Left lung (tissue), 4 donors: ENCODE measurements at regions not wholly inside any gene's neighbourhood (a gene's known extent, or its start where the extent isn't known, plus 50 kb on each side); places are given as distances from the start of the nearest gene placed in this dataset.

Source experiments
- ATAC-seq: fragments of 200-7000 bp; cut with Tn5 transposase; one replicate; pipeline ENCODE4 v1.9.1; 2020; ENCODE audit warnings: moderate library complexity
- DNase-seq, 4 donors: peaks; one replicate each; pipeline ENCODE4 v3.0.0-alpha.2; 2013 to 2020
- H3K27ac ChIP-seq, 2 donors: fragments of 200-600 bp; sonication (generic) in 1 of 2; one replicate each; pipeline versions ENCODE4 v1.5.0 to v1.8.0; 2020 to 2021
- H3K27me3 ChIP-seq, 2 donors: fragments of 200-600 bp; sonication (generic) in 1 of 2; one replicate each; pipeline versions ENCODE4 v1.5.0 to v1.8.0; 2020 to 2021
- H3K36me3 ChIP-seq, 2 donors: fragments of 200-600 bp; sonication (generic) in 1 of 2; one replicate each; pipeline versions ENCODE4 v1.5.0 to v1.8.0; 2020 to 2021
- H3K4me1 ChIP-seq, 2 donors: fragments of 200-600 bp; one replicate each; pipeline ENCODE4 v1.8.0; 2021
- H3K4me3 ChIP-seq, 2 donors: fragments of 200-600 bp; sonication (generic) in 1 of 2; one replicate each; pipeline versions ENCODE4 v1.5.0 to v1.8.0; 2020 to 2021; ENCODE audit warnings: mild to moderate bottlenecking in 1 of 2
- H3K9me3 ChIP-seq, 2 donors: fragments of 200-600 bp; sonication (generic) in 1 of 2; one replicate each; pipeline versions ENCODE4 v1.5.0 to v1.8.0; 2020 to 2021
- intact Hi-C, 2 donors: fragments of 100-400 bp; cut with DNase I; formaldehyde crosslinking; loops; one replicate each; pipeline versions ENCODE4 v1.11.2 to v1.14.2; 2022
- TF ChIP-seq, protein P1 (sequence below), 2 donors: fragments of 200-600 bp; sonication (generic) in 1 of 2; IDR thresholded peaks; one replicate each; pipeline versions ENCODE4 v1.5.0 to v1.8.0; 2021; ENCODE audit warnings: antibody characterized with exemption in 2 of 2
- donor health status: DM: no; HTN: yes; CAD: no.
- donor health status: DM: no; HTN: no; CAD: no.

DNA sequence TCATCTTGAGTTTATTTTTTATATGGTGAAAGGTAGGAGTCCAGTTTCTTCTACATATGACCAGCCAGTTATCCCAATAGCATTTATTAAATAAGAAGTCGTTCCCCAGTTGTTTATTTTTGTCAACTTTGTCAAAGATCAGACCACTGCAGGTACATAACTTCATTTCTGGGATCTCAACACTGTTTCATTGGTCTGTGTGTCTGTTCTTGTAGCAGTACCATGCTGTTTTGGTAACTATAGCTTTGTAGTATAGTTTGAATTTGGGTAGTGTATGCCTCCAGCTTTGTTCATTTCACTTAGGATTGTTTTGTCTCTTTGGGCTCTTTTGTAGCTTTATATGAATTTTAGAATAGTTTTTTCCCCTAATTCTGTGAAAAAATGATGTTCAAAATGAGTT, 340.4 kb upstream of the PCDH20 start:
- TF ChIP-seq, protein P1, sequence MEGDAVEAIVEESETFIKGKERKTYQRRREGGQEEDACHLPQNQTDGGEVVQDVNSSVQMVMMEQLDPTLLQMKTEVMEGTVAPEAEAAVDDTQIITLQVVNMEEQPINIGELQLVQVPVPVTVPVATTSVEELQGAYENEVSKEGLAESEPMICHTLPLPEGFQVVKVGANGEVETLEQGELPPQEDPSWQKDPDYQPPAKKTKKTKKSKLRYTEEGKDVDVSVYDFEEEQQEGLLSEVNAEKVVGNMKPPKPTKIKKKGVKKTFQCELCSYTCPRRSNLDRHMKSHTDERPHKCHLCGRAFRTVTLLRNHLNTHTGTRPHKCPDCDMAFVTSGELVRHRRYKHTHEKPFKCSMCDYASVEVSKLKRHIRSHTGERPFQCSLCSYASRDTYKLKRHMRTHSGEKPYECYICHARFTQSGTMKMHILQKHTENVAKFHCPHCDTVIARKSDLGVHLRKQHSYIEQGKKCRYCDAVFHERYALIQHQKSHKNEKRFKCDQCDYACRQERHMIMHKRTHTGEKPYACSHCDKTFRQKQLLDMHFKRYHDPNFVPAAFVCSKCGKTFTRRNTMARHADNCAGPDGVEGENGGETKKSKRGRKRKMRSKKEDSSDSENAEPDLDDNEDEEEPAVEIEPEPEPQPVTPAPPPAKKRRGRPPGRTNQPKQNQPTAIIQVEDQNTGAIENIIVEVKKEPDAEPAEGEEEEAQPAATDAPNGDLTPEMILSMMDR (IDR thresholded peaks at IDR 0.05) = no peak
- Histone ChIP-seq H3K4me3 (no peak overlapping the region), H3K4me1 (no peaks in the 10 kb centered on the region), H3K9me3 (peaks cover 0 to 20% of the 10 kb centered on the region in 2 donors), H3K27ac (no peak overlapping the region), H3K27me3 (no peaks in the 10 kb centered on the region), H3K36me3 (no peaks in the 10 kb centered on the region)
- ATAC-seq (no peak), DNase-seq (no peak)
- intact Hi-C loops = no loop called here

DNA sequence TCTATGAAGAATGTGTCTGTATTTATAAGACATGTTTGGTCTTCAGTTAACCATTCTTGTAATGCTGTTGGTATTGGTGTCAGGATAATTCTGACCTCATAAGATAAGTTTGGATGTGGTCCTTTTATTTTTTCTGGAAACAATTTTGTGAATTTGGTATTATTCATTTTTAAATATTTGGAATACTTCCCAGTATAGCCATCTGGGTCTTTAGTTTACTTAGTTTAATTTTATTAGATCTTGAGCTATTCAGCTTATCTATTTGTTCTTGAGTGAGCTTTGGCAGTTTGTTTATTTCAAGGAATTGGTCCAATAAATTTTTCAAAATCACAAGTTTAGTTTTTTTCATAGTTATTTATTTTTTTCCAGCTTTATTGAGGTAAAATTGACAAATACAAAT, 335.4 kb upstream of the PCDH20 start:
- Histone ChIP-seq H3K4me3 (no peak overlapping the region), H3K36me3 (no peaks in the 10 kb centered on the region), H3K4me1 (no peaks in the 10 kb centered on the region), H3K27me3 (no peaks in the 10 kb centered on the region), H3K9me3 (peaks cover 0 to 13% of the 10 kb centered on the region in 2 donors), H3K27ac (no peak overlapping the region)
- TF ChIP-seq, protein P1 (IDR thresholded peaks at IDR 0.05) = no peak
- ATAC-seq = no peak
- intact Hi-C loops = no loop called here
- no peak for DNase-seq

DNA sequence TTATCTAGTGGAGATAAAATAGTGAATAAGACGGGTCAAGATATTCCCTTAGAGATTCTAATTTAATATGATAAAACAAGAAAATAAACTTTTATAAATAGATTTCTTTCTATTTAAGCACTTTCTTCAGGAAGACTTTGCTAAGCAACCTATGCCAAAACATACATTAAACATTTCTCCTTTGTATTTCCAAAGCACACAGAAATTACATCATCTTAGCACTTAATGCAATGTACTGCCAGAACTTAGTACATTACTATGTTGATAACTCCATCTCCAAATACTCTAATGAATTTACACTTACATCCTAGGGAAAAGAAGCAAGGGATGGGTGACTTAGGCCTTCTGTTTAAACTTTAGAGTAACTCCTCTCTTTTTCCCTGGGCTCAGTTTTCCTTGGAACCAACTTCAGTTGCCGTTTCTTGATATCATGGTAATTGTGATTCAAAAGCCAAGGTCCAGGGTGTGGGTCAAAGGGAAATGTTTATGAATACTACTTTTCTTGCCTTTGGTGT, 322.6 kb upstream of the PCDH20 start:
- Histone ChIP-seq H3K27me3 (no peaks in the 10 kb centered on the region), H3K27ac (no peak overlapping the region), H3K9me3 (peaks cover 0 to 5% of the 10 kb centered on the region in 2 donors), H3K36me3 (no peaks in the 10 kb centered on the region), H3K4me1 (no peaks in the 10 kb centered on the region), H3K4me3 (no peak overlapping the region)
- intact Hi-C loops = no loop called here
- no peak for ATAC-seq
- TF ChIP-seq, protein P1 (IDR thresholded peaks at IDR 0.05) = no peak
- DNase-seq = peak in 1 of 4 donors; percentile 16

DNA sequence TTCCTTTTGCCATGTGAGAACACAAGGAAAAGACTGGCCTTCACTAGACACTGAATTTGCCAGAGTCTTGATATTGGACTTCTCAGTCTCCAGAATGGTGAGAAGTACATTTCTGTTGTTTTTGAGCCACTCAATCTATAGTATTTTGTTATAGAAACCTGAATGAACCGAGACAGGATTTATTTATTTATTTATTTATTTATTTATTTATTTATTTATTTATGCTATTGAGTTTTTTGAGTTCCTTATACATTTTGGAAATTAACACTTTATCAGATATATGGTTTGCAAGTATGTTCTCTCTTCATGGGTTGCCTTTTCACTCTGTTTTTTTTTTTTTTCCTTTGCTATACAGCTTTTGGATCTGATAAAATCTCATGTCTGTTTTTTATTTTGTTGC, 319.0 kb upstream of the PCDH20 start:
- H3K9me3 ChIP-seq = peaks cover 0 to 9% of the 10 kb centered on the region in 2 donors
- TF ChIP-seq, protein P1 (IDR thresholded peaks at IDR 0.05) = no peak
- no peak overlapping the region for H3K4me3 ChIP-seq
- H3K36me3 ChIP-seq = no peaks in the 10 kb centered on the region
- intact Hi-C loops = no loop called here
- H3K4me1 ChIP-seq = no peaks in the 10 kb centered on the region
- DNase-seq (no peak), ATAC-seq (no peak)
- H3K27ac ChIP-seq = no peak overlapping the region
- no peaks in the 10 kb centered on the region for H3K27me3 ChIP-seq

DNA sequence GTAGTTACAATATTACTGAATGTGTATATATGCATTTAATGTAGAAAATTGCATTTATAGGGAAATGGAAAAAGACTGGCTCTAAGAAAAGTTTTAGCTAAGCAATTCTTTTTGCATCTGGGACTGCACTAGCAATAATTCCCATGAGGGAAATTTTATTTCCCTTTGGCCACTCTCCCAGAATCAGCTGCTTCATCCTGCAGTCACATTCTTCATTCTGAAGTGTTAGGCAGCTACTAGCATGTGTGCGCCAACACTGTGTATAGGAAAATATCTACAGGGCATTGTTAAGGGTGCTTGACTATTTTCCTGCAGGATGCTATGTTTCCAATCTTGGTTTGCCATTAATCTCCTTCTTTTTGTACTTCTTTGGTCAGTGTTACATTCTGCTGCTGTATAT, 312.8 kb upstream of the PCDH20 start:
- Histone ChIP-seq H3K4me3 (no peak overlapping the region), H3K4me1 (no peaks in the 10 kb centered on the region), H3K27ac (no peak overlapping the region), H3K36me3 (no peaks in the 10 kb centered on the region), H3K27me3 (no peaks in the 10 kb centered on the region), H3K9me3 (peaks cover 0 to 7% of the 10 kb centered on the region in 2 donors)
- DNase-seq (peak in 2 of 4 donors; percentile 72 to 76), ATAC-seq (peak; percentile 88)
- TF ChIP-seq, protein P1 (IDR thresholded peaks at IDR 0.05) = no peak
- intact Hi-C loops = no loop called here
